Activated effector memory CD4-positive, alpha-beta T cell treated with Interleukin-2 at 50 U/mL for 16 hours (primary cell): ENCODE measurements at regions not wholly inside any gene's neighbourhood (a gene's known extent, or its start where the extent isn't known, plus 50 kb on each side); places are given as distances from the start of the nearest gene placed in this dataset.

Experiments used
- DNase-seq: peaks from one replicate; pipeline ENCODE4 v3.0.0-alpha.2; 2020

DNA sequence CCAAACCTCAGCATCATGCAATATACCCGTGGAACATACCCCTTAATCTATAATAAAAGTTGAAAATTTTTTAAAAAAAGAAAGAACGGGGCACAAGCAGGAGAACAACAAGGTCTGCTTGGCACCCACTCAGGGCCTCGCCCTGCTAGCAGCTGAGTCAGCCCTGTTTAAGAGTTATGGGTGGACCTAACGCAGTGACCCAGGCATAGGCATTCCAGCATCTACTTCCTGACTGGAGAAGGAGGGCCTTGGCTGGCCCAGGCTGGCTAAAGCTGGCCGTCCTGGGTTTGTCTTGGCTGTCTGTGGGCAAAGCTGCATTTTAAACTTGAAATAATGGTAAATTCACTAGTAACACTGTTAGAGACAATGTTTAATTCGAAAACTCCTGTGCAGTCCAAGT, 236.7 kb upstream of the PGRMC2 start:
- DNase-seq: no peak

DNA sequence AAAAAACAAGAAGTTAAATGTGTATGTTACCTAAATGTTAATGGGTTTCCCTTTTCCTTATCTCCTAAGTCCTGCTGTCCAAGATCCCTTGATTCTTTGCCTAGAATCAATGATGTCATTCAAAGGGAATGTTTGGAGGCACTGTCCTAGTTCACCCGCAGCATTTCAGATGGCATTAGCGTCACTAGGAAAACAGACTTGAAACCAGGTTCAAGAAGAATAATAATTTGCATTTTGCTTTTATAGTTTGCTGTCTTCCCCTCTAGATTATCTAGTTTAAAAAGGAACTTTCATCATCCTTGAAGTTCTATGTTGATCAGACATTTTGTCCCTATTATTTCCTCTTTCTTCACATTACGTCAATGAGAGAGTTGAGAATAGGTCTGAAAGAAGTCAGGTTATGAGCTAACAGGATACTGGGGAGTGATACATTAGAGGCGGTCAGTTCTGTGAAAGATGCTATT, 234.1 kb upstream of the PGRMC2 start:
- no peak for DNase-seq

DNA sequence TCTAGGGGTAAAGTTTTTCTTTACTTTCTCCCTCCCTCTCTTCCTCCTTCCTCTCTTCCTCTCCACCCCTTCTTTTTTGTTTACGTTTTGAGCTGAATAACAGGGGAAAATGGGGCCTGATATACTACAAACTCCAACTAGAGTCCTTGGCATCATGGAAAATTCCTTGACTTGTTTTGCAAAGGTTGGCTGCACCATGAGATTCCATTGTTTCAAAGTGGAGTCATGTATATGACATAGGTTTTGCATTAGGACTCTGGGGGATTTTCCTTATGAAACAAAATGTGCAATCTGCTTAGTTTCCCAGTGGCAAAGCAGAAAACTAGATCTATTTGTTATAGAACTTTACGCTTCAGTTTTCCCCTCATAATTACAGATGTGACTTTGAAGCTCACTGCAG, 233.5 kb upstream of the PGRMC2 start:
- DNase-seq: no peak

DNA sequence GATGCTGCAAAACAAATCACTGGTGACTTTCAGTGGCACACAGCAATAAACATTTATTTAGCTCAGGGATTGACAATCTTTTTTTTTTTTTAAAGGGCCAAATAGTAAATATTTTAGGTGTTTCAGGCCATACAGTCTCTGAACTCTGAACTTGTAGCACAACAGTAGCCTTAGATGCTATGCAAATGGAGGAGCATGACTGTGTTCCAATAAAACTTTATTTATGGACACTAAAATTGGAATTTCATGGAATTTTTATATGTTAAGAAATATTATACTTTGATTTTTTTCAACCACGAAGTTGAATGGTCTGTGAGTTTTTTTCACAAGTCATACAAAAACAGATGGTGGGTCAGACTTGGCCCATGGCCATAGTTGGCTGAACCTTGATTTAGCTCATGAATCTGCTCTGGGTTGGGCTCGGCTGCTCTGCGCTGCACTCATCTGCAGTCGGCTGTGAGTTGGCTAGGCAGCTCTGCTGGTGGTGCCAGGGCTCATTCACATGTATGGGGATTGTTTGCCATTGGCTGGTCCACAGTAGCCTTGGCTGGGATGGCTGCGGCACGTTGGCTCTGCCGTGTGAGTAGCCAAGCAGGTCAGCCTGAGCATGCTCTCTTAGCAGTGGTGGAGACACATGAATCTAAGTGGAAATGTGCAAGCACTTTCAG, 231.7 kb upstream of the PGRMC2 start:
- no peak for DNase-seq

DNA sequence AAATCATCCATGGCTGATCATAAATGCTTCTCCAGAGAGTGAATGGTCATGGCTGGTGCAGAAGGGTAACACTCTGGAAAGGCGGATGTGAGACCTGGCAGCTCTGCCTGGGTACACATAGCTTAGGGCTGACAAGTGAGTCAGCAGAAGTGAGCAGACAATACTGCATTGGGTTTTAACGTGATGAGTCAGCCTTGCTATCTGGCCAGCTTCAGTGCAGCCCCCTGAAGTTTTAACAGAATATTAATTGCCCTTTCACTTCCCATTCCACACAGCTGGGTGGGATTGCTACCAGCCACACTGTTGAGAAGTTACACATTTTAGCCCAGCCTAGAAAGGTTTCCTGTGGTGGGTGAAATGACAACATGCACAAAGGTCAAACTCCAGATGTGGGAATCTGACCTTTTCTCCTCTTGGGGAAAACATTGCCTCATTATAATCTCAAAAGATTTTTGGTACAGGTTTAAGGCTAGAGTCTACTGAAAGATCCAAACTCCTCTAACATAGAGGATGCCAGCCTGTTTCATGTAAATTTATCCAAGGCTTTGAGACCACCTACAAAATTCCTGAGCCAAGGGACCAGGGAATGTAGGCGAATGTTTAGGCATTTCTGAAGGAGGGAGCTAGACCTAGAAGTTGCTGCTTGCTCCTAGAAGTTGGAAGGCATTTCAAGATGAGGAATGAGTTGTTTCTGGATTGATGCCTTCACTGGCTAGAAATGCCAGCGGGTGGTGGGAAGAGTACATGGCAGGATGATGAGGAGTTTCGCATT, 230.3 kb upstream of the PGRMC2 start:
- no peak for DNase-seq

DNA sequence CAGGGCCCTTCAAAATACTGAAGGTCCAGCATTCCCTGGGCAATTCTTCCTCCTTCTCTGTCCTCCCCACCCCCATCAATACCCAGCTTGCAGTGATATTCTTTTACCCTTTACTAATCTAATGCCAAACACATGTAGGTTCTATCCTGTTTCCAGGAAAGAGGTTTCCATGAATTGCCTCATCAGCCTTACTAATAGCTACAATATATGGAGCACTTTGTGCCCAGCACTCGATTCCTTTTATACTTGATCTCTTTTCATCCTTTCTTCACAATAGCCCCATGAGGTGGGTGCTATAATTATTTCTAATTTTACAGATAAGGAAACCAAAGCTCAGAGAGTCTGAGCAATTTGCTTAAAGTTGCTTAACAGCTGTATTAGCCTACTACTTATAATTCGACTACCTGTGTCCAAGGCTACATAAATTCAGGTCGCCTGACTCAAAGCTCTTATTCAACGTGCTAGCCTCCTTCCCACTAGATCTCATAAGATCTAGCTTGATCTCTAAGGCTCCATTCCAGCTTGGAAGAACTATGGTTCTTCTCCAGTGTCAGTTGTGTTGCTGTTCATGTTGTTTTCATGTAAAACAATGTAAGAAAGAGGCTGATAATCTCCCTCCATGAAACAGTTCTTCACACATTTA, 229.6 kb upstream of the PGRMC2 start:
- DNase-seq: no peak

DNA sequence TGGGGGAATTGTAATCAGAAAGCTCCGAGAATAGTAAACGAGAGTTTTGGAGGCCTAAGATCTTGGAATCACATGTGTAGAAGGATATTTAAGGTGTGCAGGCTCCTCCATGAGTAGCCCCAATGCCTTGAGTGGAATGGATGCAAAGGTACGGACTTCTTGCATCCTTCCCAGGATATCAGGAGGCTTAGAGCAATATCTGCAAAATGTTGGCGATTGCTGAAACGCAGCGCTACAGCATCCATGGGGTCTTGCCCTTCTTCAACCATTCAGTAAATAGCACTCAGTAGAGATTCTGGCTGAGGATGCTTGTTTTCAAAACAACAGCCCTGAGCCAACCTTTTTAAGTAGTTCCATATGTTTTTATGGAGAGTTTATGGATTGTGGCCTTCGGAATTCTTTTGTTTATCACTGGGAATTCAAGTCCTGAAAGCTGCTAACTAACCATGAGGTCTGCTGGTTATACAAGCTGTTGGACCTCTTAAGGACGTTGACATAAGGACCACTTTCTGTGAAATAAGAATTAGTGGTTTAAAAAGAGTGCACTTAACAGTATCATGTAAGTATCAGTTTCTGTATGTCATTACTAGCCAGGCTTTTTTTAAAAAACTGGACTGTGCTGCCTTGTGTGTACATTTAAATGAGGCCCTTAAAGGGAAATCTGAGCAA, 228.8 kb upstream of the PGRMC2 start:
- DNase-seq: no peak

DNA sequence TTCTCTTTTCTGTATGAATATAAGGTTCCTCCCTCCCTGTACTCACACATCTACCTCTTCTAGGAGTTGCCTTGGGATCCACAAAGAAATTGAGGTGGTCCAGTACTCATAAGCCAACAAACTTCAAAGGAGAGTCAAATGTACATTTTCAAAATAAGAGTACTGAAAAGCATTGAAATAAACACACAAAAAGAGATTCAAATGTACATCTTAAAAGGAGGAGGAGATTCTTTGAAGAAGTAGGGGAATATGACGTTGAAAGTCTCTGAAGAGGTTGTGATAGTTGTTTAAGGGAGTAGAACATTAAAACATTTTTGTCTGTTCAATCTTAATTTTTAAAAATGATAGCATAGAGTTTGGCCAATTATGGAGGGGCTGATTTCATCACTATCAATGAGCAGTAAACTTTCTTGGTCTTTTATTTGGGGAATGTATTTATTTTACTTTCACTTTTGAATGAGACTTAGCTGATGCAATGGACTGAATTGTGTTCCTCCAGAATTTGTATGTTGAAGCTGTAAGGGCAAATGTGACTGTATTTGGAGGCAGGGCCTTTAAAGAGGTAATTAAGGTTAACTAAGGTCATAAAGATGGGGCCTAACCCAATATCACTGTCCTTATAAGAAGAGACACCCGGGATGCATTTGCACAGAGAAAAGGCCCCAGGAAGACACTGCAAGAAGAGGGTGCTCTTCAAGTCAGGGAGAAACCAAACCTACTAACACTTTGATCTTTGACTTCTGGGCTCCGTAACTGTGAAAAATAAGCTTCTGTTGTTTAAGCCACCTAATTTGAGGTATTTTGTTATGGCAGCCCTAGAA, 226.3 kb upstream of the PGRMC2 start:
- no peak for DNase-seq

DNA sequence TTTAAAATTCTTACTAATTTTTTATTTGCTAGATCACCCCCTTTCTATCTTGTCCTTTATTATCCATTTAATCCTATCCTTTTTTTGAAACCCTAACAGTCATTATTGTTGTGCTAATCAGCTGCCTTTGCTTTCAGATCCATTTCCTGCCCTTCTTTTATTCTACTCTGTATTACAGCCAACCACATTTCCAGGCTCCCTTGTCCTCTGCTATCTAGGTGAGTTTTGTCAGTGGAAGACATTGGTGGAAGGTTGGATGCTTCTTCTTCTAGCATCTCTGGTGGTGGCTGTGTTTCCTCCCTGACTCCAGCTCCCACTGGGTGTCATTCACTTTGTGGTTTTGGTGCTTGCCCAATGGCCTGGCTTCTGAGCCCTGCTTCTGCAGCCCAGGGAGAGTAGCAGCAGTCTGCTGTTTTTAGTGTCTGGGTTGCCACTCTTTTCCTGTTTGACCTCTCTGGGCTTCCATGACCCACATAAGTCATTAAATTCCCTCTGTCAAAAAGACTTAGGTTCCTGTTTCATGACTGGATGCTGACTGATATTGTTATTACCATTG, 225.2 kb upstream of the PGRMC2 start:
- no peak for DNase-seq

DNA sequence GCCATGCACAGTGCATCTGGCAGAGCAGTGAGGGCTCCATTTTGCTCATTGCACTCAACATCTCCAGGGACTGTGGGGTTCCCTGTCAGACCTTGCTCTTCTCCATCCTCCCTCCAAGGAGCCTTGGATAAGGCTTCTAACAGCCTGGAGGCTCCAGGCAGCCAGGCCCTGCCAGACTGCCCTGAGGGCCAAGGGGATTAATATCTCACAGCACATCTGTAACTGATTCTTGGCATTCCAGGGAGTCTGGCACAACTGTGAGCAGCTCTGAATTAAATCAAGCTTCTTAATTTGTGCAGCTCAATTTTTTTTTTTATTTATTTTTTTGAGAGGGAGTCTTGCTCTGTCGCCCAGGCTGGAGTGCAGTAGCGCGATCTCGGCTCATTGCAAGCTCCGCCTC, 224.5 kb upstream of the PGRMC2 start:
- no peak for DNase-seq

DNA sequence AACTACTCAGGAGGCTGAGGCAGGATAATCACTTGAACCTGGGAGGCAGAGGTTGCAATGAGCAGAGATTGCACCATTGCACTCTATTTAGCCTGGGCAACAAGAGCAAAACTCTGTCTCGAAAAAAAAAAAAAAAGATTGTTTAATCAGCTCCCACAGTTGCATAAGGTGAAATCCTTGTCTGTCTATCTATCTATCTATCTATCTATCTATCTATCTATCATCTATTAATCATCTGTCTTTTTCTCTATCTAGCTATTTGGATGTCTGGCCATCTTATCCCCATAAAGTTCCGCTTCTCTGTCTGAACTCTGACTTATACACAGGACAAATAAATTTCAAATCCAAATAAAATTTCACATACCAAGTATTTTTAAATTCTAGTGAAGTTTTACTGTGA, 223.2 kb upstream of the PGRMC2 start:
- DNase-seq: no peak

DNA sequence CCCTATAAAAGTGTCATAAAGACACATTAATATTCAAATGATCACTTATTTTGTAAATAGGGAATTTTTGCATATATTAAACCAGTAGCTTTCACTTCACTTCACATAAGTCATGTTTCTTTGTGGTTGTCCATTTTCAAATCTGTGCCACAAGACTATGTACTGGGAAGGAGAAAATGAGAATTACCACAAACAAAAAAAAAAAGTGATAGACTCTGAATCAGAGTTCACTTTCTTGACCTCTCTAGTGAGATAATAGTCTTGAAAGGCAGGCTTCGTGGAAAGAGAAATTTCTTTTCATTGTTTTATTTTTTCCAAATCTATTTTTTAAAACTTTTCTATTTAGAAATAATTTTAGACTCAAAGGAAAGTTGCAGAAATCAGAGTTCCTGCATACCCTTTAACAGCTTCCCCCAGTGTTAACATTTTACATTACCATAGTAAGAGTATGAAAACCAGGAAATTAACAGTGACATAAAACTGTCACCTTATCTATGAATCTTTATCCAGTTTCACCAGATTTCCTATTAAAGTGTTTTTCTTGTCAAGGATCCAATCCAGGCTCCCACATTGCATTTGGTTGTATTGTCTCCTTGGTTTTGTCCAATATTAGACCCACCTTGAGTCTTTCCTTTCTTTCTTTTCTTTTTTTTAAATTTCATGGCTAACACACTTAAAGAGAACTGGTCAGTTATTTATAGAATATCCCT, 215.4 kb upstream of the PGRMC2 start:
- no peak for DNase-seq

DNA sequence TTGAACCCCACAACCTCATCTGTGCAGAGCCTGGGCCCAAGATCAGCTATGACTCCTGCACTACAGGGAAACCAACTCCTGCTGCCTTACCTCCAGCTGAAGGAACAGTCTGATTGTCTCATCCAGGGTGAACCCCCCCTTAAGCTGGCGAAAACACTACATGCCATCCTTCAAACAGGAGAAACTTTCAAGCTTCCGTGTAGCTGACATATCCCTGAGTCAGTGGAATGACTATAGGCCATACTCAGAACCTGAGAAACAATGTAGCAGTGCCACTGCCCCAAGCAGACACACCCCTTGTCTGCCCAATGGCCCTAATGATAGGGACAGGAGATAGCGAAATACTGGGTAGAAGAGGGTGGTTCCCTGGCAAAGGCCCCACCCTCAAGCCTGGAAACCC, 213.6 kb upstream of the PGRMC2 start:
- no peak for DNase-seq

DNA sequence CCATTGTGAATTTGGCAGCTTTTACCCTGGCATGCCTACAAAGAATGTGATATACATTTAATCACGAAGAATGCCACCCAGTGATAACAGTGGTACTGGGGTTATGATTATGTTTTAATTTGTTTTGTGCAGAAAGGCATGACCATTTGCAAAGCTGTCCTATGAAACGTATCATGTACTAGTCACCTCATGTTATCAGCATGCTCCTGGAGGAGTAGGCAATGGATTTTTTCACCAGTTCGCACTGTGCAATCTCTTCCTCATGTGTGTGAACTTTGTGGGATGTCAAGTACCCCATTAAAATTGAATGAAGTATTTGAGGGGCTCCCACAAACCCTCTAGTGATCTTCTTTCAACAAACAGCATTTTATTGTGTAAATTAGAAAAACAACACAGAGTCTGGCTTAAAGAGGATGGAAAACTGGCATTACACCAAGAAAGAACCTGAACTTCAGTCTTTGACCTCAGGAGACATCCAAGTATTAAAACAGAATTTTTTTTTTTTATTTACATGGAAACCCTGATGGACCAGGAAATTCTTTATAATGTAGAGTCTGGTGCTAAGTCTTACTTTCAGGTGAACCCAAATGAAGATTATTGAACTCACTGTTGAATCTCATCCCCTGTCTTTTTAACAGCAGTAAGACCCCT, 200.6 kb upstream of the PGRMC2 start:
- DNase-seq: no peak

DNA sequence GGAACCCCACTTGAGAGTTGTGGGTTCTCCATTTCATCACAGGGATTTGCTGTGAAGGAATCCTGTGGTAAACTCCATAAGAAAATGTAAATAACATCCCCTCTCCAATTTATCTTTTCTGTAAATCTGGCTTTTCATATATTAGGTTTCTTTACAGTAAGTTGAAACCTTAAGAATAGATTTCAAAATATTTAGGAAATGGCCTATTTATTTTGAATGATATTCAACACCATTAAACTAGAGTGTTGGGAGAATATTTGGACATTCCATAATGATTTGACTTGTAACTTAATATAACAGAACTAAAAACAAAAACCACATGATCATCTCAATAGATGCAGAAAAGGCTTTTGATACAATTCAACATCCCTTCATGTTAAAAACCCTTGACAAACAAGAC, 197.3 kb upstream of the PGRMC2 start:
- DNase-seq: no peak

DNA sequence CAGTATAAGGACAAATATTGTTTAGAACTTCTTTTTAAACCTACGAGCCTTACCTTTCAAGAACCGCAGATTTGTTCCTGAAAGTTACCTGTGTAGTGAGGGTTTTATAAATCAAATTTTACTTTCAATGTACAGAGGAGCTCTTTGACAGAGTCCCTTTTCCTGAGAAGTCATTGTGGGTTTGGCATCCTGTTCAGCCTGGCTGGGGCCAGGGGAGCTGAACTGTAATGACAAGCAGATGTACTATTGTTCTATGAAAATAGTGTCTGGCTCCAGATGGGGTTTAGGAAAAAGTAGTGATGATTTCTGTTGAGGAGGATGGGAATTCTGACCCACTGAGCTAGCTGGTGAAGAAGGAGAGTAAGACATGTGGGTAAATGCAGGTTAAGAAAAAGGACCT, 196.2 kb upstream of the PGRMC2 start:
- DNase-seq: no peak

DNA sequence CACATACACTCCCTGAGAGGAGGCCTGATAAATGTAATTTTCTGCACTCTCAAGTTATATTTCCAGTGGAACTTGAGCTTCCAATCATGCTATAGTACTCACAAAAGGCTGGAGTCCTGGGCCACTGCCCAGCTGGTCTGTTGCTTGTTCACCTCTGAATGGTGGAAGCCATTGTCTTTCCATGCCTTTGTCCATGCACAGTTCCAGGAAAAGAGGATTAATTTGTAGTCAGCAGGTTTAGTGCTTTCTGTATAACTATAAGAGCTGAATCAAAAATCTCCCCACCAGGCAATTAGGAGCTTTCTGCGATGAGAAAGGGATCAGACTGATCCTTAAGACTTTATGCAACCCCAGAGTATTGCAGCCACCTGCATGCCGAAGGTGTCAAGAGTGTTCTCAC, 195.4 kb upstream of the PGRMC2 start:
- no peak for DNase-seq

DNA sequence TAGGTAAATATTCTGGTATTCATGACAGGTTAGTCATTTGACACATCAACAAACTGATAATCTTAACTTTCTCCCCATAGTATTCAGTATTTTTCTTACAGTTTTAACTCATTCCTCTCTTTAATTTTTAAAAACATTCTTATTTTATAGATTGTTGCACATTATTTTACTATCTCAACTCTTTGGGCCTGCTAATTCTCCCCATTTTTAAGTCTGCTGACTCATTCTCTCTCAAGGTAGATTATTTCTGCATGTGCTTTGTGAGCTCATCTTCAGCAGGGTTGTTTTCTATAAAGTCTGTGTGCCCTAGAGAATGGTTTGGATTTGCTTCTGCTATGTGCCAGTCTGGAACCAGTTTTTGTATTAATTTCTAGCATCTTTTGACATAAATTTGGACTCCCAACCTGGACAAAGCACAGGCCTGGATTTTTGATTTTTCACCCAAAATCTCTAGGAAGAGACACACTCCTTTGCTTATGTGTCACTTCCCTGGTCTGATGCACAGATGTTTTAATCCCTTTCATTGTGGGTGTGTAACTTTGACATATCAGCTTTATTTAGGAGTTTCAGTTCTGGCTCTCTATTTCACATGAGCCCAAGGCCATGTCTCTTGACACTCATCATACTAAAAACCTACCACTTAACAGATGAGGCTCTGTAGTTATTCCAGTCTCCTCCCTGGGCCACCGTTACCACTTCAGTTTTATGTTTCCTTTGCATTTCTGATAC, 194.3 kb upstream of the PGRMC2 start:
- no peak for DNase-seq

DNA sequence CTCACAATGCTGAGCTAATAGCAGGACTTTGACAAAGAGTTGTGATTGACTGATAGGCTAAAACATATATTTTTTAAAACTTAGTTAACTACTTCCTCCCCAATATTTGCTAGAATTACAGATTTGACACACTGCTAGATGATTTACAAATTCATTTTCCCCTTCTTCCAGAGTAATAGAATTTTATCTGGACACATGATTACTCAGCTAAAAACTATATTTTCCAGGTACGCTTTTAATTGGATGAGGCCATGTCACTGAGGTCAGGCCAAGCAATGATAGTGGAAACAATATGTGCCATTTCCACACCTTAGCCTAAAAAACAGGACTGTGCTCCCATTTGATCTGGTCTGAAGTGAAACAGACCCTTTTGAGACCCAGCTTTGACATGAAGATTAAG, 193.3 kb upstream of the PGRMC2 start:
- no peak for DNase-seq

DNA sequence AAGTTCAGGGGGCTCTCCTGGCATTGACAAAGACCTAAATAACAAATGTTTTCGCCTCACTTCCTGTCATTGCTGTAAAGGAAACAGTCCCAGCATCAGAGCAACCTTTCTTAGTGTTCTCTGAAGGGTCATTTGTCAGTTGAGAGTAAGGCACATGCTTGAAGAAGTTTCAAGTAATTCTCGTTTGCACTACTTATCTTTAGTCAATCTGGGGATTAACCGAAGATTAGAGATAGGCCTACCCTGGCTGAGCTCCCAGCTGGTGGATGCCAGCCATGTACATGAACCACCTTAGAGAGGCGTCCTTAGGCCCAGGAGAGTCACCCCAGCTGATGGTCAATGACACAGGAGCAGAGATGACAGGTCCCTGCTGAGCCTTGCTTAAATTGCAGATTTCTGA, 189.9 kb upstream of the PGRMC2 start:
- DNase-seq: no peak

DNA sequence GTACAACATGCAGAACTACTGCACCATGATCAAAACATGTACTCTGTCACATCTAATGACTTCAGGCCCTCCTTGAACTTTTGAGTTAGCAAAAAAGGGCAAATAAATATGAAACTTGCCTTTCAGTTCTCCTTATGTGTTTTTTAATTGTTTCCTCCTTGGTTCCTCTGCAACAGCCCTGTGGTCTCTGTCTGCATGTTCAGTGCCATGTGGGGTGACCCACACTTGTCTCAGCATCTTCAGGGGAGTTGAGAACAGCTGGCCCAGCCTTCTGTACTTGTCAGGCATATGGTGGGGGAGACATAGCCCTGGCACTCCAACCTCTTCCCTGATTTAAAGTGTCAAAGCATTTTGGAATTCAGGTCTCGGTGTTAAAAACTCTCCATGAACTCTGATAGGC, 188.0 kb upstream of the PGRMC2 start:
- no peak for DNase-seq
